NCI-H1436 treated with DMSO at 0.1 percent for 48 hours (cell line): ENCODE measurements at regions not wholly inside any gene's neighbourhood (a gene's known extent, or its start where the extent isn't known, plus 50 kb on each side); places are given as distances from the start of the nearest gene placed in this dataset.

Source experiments
- DNase-seq: peaks from one replicate; lab custom pipeline; 2025; lab: John Stamatoyannopoulos, UW

- DNase-seq, result no peak
Observed at GRCh38 chr2:41985573-41986095, 62.2 kb upstream of the PKDCC start.

- no peak for DNase-seq
Observed at GRCh38 chr2:41989501-41990180, 58.2 kb upstream of the PKDCC start.

DNA sequence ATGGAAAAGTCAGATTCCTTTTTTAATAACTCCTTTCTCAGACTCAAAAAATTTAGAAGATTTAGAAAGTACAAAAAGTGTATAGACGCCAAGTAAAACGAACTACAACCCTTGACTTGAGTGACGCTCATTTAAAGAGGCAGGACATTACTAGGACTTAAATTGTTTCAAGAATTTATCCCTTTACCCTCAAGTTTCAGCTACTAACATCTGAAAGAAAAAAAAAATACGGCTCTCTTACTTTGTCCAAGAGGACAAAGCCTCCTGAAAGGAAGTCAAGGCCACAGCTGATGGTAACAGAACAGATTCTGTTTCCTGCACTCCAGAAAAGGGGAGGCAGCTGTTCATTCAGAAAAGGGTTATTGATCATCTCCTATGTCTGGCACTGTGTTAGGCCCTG lies 57.6 kb upstream of the PKDCC start:
- no peak for DNase-seq

DNA sequence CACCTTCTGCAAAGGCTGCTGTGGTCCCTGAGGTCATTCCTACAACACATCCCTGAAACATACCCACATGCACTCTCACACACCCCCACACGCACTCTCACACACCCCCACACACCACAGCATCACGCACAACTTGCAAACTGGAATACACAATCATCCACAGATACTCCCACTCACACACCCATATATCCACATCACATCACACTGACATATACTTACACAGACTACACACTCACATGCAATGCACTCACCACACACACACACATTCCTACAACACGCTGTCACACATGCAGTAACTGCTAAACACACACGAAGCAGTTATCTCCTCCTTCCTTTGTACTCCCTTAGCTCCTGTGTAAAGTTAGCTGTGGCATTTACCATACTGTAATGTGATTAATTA lies 57.1 kb upstream of the PKDCC start:
- DNase-seq, result no peak

GRCh38 chr2:41992056-41992642 lies 55.7 kb upstream of the PKDCC start:
- no peak for DNase-seq

DNA sequence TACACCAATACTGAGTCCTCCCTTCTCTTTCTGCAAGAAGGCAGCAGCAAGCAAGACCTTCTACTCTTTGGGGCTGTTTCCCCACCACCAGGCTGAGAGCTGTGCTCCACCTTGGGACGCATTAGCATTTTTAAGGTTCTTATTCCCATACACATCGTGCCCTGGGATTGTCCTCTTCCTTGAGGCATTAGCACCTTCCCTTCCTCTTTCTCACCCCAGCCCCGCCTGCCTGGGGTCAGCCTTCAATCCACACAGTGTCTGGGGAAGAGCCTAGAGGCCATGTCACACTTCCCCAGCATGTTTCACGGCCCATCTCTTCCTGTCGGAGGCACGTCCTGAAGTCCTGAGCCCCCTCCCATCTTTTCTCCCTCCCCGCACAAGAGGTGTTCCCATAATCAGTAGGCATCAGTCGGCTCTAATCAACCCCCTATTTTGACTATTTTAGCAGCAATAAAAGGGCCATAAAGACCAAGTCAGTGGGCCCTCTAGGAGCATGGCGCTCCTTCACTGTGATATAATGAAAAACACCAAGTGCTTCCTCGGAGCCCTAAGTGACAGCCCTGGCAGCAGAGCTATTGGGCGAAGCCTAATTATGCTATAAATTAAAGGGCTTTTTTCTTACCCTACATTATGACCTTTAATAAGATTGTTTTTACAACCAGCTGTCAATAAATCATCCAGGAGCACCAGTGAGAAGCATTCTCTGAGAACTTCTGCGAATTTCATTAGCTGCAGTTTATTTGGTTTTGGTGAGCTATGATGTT lies 55.0 kb upstream of the PKDCC start:
- DNase-seq, result no peak

- DNase-seq, result no peak
Observed at GRCh38 chr2:41993435-41993925, 54.3 kb upstream of the PKDCC start.

GRCh38 chr2:41994233-41994637 lies 53.6 kb upstream of the PKDCC start:
- no peak for DNase-seq

- DNase-seq, result no peak
Observed at GRCh38 chr2:41994661-41995060, 53.2 kb upstream of the PKDCC start.

DNA sequence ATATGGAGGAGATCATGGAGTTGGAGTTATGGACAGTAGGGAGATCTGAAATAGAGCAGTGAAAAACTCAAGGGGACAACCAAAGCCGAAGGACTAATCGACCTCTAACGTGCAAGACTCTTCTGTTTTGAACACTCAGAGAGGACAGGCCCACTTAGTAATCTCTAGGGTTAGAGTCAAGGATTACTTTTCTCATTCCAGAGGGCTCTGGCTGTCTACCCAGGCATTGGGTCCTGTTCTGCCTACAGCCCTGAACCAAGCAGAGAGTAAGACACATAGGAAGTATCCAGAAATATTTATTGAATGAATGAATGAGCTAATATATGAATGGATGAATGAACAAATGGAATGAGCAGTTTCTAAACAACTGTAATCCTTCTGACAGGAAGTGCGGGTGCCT lies 50.3 kb upstream of the PKDCC start:
- DNase-seq, result no peak
